ENCODE measurements at regions not wholly inside any gene's neighbourhood (a gene's known extent, or its start where the extent isn't known, plus 50 kb on each side); places are given as distances from the start of the nearest gene placed in this dataset.

DNA sequence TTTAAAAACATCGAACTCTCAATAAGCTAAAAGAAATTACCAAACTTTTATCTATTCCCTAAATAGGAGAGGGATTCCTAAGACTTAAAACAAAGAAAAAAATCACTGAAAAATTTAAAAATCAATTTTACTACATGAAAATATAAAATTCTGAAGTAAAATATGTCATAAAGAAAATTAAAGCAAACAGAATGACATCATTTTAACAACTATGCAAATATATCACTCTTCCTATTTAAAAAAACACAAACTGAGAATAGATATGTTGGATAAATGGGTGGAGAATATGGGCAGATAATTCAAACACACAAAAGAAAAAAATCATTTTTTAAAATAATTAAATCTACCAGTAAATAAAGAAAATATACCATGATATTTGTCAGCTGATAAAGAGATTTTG is 510.0 kb downstream of the BCL11B start:
- H3K9me3 Mint-ChIP-seq: peaks cover 15% of the 10 kb centered on the region
- Histone ChIP-seq H3K4me1 (ENCODE audit: control insufficient read depth, insufficient read depth, low read length) (no peaks in the 10 kb centered on the region), H3K9ac (ENCODE audit: extremely low read depth, low read length, poor library complexity, severe bottlenecking) (no peak overlapping the region), H3K27ac (ENCODE audit: low read depth, low read length) (no peak overlapping the region), H3K4me3 (ENCODE audit: low read length) (no peak overlapping the region), H3K36me3 (ENCODE audit: control insufficient read depth, insufficient read depth, low read length) (no peaks in the 10 kb centered on the region), H3K9me3 (ENCODE audit: control insufficient read depth, low read length) (no peaks in the 10 kb centered on the region), H3K27me3 (ENCODE audit: control insufficient read depth, insufficient read depth, low read length, poor library complexity, severe bottlenecking) (no peaks in the 10 kb centered on the region)
- no peak overlapping the region for H3K4me3 Mint-ChIP-seq
- no peak overlapping the region for H3K27ac Mint-ChIP-seq
- no peaks in the 10 kb centered on the region for H3K36me3 Mint-ChIP-seq (ENCODE audit: low read depth)
- TF ChIP-seq CTCF (conservative IDR thresholded peaks at IDR 0.05): no peak
- no peaks in the 10 kb centered on the region for H3K27me3 Mint-ChIP-seq (ENCODE audit: insufficient read depth)
- no peak for DNase-seq
- H3K4me1 Mint-ChIP-seq: no peaks in the 10 kb centered on the region
- WGBS, 2 experiments (ENCODE audit: insufficient coverage in 1 of 2, insufficient read length in 1 of 2): no CpG with 5 or more reads among the region's 1 CpG

- H3K27me3 ChIP-seq (ENCODE audit: control insufficient read depth, insufficient read depth, low read length, poor library complexity, severe bottlenecking): no peaks in the 10 kb centered on the region
- no peak overlapping the region for H3K4me3 ChIP-seq (ENCODE audit: low read length)
- no peak overlapping the region for H3K27ac ChIP-seq (ENCODE audit: low read depth, low read length)
- no peak overlapping the region for H3K9ac ChIP-seq (ENCODE audit: extremely low read depth, low read length, poor library complexity, severe bottlenecking)
- Mint-ChIP-seq H3K27ac (no peak overlapping the region), H3K4me1 (no peaks in the 10 kb centered on the region), H3K4me3 (no peak overlapping the region), H3K27me3 (ENCODE audit: insufficient read depth) (peaks cover 3% of the 10 kb centered on the region), H3K36me3 (ENCODE audit: low read depth) (no peaks in the 10 kb centered on the region), H3K9me3 (peaks cover 15% of the 10 kb centered on the region)
- no peaks in the 10 kb centered on the region for H3K9me3 ChIP-seq (ENCODE audit: control insufficient read depth, low read length)
- no peaks in the 10 kb centered on the region for H3K36me3 ChIP-seq (ENCODE audit: control insufficient read depth, insufficient read depth, low read length)
- H3K4me1 ChIP-seq (ENCODE audit: control insufficient read depth, insufficient read depth, low read length): no peaks in the 10 kb centered on the region
- TF ChIP-seq CTCF (conservative IDR thresholded peaks at IDR 0.05): no peak
- DNase-seq: no peak
- WGBS, 2 experiments (ENCODE audit: insufficient coverage in 1 of 2, insufficient read length in 1 of 2): 87% methylated on average over 4 of the region's 4 CpGs; no CpG with 5 or more reads in 1 of the 2 experiments
These were observed 505.2 kb downstream of the BCL11B start for GRCh38 chr14:98766818-98767217.

- Histone ChIP-seq H3K9me3 (ENCODE audit: control insufficient read depth, low read length) (no peaks in the 10 kb centered on the region), H3K27ac (ENCODE audit: low read depth, low read length) (no peak overlapping the region), H3K4me3 (ENCODE audit: low read length) (no peak overlapping the region), H3K27me3 (ENCODE audit: control insufficient read depth, insufficient read depth, low read length, poor library complexity, severe bottlenecking) (no peaks in the 10 kb centered on the region), H3K36me3 (ENCODE audit: control insufficient read depth, insufficient read depth, low read length) (no peaks in the 10 kb centered on the region), H3K4me1 (ENCODE audit: control insufficient read depth, insufficient read depth, low read length) (peaks cover 2% of the 10 kb centered on the region), H3K9ac (ENCODE audit: extremely low read depth, low read length, poor library complexity, severe bottlenecking) (no peak overlapping the region)
- Mint-ChIP-seq H3K27me3 (ENCODE audit: insufficient read depth) (peaks cover 3% of the 10 kb centered on the region), H3K9me3 (peaks cover 3% of the 10 kb centered on the region), H3K27ac (no peak overlapping the region), H3K4me3 (no peak overlapping the region), H3K36me3 (ENCODE audit: low read depth) (no peaks in the 10 kb centered on the region), H3K4me1 (peaks cover 1% of the 10 kb centered on the region)
- DNase-seq: no peak
- TF ChIP-seq CTCF (conservative IDR thresholded peaks at IDR 0.05): no peak
- WGBS, 2 experiments (ENCODE audit: insufficient coverage in 1 of 2, insufficient read length in 1 of 2): 89 to 93% methylated on average over 10 of the region's 10 CpGs
These were observed 502.7 kb downstream of the BCL11B start for GRCh38 chr14:98769326-98769725.

Data from endodermal cell (in vitro differentiated cells).